ENCODE measurements at regions not wholly inside any gene's neighbourhood (a gene's known extent, or its start where the extent isn't known, plus 50 kb on each side); places are given as distances from the start of the nearest gene placed in this dataset.

DNA sequence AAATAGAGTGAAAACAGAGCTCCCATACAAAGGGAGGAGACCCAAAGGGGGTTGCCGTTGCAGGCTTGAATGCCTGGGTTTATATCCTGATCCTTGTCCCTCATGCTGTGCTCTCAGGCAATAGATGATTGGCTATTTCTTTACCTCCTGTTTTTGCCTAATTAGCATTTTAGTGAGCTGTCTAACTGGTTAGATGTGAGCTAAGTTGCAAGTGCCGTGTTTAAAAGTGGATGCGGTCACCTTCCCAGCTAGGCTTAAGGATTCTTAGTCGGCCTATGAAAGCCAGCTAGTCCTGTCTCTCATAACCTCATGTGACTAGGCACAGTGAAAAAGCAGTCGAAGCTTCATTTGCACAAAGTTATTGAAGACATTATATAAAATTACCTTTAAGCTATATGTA, 356.7 kb upstream of the TMPRSS15 start:
- TF ChIP-seq ZNF274 (IDR thresholded peaks at IDR 0.05; ENCODE audit: low read depth, low read length) (no peak), YY1 (IDR thresholded peaks at IDR 0.05; ENCODE audit: insufficient read depth, insufficient read length) (no peak)

All from NT2/D1 (cell line).